Left lung (tissue), 4 donors: ENCODE measurements at regions not wholly inside any gene's neighbourhood (a gene's known extent, or its start where the extent isn't known, plus 50 kb on each side); places are given as distances from the start of the nearest gene placed in this dataset.

Experiments
- ATAC-seq: fragments of 200-7000 bp; cut with Tn5 transposase; one replicate; pipeline ENCODE4 v1.9.1; 2020; ENCODE audit warnings: moderate library complexity
- DNase-seq, 4 donors: peaks; one replicate each; pipeline ENCODE4 v3.0.0-alpha.2; 2013 to 2020
- H3K27ac ChIP-seq, 2 donors: fragments of 200-600 bp; sonication (generic) in 1 of 2; one replicate each; pipeline versions ENCODE4 v1.5.0 to v1.8.0; 2020 to 2021
- H3K27me3 ChIP-seq, 2 donors: fragments of 200-600 bp; sonication (generic) in 1 of 2; one replicate each; pipeline versions ENCODE4 v1.5.0 to v1.8.0; 2020 to 2021
- H3K36me3 ChIP-seq, 2 donors: fragments of 200-600 bp; sonication (generic) in 1 of 2; one replicate each; pipeline versions ENCODE4 v1.5.0 to v1.8.0; 2020 to 2021
- H3K4me1 ChIP-seq, 2 donors: fragments of 200-600 bp; one replicate each; pipeline ENCODE4 v1.8.0; 2021
- H3K4me3 ChIP-seq, 2 donors: fragments of 200-600 bp; sonication (generic) in 1 of 2; one replicate each; pipeline versions ENCODE4 v1.5.0 to v1.8.0; 2020 to 2021; ENCODE audit warnings: mild to moderate bottlenecking in 1 of 2
- H3K9me3 ChIP-seq, 2 donors: fragments of 200-600 bp; sonication (generic) in 1 of 2; one replicate each; pipeline versions ENCODE4 v1.5.0 to v1.8.0; 2020 to 2021
- intact Hi-C, 2 donors: fragments of 100-400 bp; cut with DNase I; formaldehyde crosslinking; loops; one replicate each; pipeline versions ENCODE4 v1.11.2 to v1.14.2; 2022
- TF ChIP-seq, protein P1 (sequence below), 2 donors: fragments of 200-600 bp; sonication (generic) in 1 of 2; IDR thresholded peaks; one replicate each; pipeline versions ENCODE4 v1.5.0 to v1.8.0; 2021; ENCODE audit warnings: antibody characterized with exemption in 2 of 2
- donor health status: DM: no; HTN: yes; CAD: no.
- donor health status: DM: no; HTN: no; CAD: no.

DNA sequence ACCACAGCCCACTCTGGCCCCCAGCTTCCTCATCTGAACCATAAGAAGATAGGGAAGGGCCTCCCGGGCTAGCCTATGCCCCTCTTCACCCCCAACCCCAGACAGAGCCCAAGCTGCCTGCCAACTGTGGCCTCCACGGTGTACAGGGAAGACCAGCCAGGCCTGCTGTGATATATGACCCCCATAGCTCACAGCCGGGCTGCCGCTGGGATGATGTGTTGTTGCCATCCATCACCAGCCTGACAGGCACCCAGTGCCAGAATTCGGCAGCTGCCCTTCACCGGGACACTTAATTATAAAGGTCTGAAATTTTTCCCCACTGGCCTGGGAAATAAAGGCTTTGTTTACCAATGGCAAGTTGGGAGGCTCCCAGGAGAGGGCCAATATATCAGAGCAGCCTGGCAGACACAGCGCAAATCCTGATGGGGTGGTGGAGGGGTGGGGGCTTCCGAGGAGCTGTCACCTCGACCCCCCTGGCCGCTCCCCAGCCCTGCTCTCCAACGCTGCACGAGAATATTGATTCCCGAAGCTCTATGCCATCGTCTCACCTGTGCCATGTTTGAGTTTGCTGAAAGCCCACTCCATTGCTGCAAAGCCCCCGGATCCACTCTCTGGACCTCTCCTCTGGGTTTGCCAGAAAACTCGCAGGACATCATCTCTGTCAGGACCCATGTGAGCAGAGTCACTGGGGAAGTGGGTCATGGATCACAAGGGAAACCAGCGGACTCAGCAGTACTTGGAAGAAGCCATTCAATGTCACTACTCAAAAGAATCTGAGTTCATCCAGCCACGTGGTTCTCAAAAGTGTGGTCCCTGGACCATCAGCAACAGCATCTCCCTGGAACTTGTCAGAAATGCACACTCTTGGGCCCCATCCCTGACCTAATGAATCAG, 296.9 kb downstream of the MN1 start:
- DNase-seq, result no peak
- H3K27ac ChIP-seq, result no peak overlapping the region
- TF ChIP-seq, protein P1, sequence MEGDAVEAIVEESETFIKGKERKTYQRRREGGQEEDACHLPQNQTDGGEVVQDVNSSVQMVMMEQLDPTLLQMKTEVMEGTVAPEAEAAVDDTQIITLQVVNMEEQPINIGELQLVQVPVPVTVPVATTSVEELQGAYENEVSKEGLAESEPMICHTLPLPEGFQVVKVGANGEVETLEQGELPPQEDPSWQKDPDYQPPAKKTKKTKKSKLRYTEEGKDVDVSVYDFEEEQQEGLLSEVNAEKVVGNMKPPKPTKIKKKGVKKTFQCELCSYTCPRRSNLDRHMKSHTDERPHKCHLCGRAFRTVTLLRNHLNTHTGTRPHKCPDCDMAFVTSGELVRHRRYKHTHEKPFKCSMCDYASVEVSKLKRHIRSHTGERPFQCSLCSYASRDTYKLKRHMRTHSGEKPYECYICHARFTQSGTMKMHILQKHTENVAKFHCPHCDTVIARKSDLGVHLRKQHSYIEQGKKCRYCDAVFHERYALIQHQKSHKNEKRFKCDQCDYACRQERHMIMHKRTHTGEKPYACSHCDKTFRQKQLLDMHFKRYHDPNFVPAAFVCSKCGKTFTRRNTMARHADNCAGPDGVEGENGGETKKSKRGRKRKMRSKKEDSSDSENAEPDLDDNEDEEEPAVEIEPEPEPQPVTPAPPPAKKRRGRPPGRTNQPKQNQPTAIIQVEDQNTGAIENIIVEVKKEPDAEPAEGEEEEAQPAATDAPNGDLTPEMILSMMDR (IDR thresholded peaks at IDR 0.05), result no peak
- no peak for ATAC-seq
- intact Hi-C loops, result no loop called here
- H3K9me3 ChIP-seq, result no peaks in the 10 kb centered on the region
- no peaks in the 10 kb centered on the region for H3K36me3 ChIP-seq
- peaks cover 0 to 3% of the 10 kb centered on the region in 2 donors for H3K4me1 ChIP-seq
- H3K4me3 ChIP-seq, result no peak overlapping the region
- H3K27me3 ChIP-seq, result no peaks in the 10 kb centered on the region

DNA sequence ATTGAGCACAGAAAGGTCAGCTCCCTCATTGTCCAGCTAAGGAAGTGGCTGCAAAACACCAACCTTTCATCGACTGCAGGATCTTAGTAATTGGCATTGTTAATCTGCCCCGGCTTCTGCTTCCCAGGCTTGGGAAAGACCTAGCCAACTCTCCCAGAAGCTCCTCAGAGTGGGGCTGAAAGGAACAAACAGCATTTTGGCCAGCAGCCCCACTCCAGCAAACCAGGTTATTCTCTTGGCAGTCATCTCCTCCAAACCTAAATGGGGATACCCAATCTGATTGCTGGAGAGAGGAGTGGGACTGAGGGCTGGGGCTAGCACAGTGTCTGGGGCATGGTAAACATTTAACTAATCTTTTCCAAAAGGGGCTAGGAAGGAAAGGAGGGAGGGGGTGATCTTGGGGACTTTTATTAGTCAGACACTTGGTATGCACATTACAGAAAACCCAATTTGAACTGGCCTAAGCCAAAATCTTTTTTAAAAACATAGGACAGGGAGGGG, 294.4 kb downstream of the MN1 start:
- H3K27ac ChIP-seq, result no peak overlapping the region
- no peaks in the 10 kb centered on the region for H3K36me3 ChIP-seq
- H3K4me3 ChIP-seq, result no peak overlapping the region
- TF ChIP-seq, protein P1 (IDR thresholded peaks at IDR 0.05), result no peak
- DNase-seq (no peak), ATAC-seq (no peak)
- peaks cover 3 to 4% of the 10 kb centered on the region in 2 donors for H3K4me1 ChIP-seq
- no peaks in the 10 kb centered on the region for H3K9me3 ChIP-seq
- intact Hi-C loops, result no loop called here
- no peaks in the 10 kb centered on the region for H3K27me3 ChIP-seq

DNA sequence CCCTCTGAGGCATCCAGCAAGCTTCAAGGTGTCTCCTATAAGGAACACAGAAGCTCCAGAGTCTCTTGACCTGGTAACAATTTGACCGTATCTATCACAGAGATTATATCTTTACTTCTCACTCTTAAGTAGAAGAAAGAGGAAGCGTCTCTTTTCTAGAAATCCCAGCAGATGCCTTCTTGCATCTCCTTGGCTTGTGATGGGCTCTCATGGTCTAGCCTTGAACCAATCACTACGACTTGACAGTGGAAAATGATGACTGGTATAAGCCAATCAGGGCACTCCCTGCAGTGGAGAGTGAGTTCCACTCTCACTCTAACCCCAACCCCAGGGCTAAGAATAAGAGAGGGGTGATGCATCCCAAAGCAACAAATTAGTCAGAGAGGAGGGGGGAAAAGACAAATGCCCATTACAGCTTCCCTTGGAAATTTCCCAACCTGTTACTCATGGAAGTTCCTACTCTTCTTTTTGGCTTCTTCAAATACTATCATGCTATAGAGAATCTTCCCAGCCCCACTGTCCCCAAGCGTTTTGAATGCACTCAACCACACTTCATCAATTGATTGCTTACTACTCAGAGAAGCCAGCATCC, 293.5 kb downstream of the MN1 start:
- Histone ChIP-seq H3K36me3 (no peaks in the 10 kb centered on the region), H3K4me3 (no peak overlapping the region), H3K27ac (no peak overlapping the region), H3K9me3 (no peaks in the 10 kb centered on the region), H3K4me1 (peaks cover 3 to 8% of the 10 kb centered on the region in 2 donors), H3K27me3 (no peaks in the 10 kb centered on the region)
- ATAC-seq (no peak), DNase-seq (no peak)
- intact Hi-C loops, result no loop called here
- TF ChIP-seq, protein P1 (IDR thresholded peaks at IDR 0.05), result no peak

DNA sequence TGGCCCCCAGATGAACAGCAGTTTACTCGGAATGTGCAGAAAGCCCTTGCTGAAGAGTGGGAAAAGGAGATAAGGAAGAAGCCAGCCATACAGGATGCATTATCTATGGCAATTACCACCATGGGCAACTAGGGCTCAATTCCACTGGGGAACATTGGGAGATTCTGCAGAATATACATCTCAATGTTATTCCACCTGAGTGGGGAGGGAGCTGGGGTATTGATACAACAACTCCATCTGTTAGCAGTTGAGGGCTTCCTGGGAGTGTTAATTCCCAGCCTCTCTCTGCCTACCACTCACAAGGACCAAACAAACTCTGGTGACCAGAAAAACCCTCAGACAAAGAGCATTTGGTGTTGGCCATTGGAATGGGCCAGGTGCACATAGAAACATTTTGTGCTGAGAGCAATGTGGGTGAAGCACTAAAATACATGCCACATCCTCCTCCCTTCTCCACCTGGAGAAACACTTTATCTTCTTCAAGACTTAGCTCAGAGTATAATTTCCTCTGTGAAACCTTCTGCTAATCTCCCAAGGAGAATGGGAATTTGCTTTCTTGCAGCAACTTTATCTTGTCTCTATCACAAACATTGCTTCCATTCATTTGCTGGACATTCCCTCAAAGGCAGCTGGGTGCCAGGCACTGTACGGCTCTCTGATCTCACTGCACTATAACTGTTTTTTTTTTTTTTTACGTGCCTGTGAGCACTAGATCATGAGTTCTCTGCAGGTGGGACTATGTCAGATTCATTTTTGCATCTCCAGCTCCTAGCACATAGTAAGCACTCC, 292.2 kb downstream of the MN1 start:
- Histone ChIP-seq H3K9me3 (no peaks in the 10 kb centered on the region), H3K36me3 (no peaks in the 10 kb centered on the region), H3K27ac (no peak overlapping the region), H3K4me1 (peaks cover 3 to 8% of the 10 kb centered on the region in 2 donors), H3K4me3 (no peak overlapping the region), H3K27me3 (no peaks in the 10 kb centered on the region)
- TF ChIP-seq, protein P1 (IDR thresholded peaks at IDR 0.05), result no peak
- DNase-seq, result no peak
- no peak for ATAC-seq
- intact Hi-C loops, result no loop called here
